ENCODE measurements at regions not wholly inside any gene's neighbourhood (a gene's known extent, or its start where the extent isn't known, plus 50 kb on each side); places are given as distances from the start of the nearest gene placed in this dataset.

DNA sequence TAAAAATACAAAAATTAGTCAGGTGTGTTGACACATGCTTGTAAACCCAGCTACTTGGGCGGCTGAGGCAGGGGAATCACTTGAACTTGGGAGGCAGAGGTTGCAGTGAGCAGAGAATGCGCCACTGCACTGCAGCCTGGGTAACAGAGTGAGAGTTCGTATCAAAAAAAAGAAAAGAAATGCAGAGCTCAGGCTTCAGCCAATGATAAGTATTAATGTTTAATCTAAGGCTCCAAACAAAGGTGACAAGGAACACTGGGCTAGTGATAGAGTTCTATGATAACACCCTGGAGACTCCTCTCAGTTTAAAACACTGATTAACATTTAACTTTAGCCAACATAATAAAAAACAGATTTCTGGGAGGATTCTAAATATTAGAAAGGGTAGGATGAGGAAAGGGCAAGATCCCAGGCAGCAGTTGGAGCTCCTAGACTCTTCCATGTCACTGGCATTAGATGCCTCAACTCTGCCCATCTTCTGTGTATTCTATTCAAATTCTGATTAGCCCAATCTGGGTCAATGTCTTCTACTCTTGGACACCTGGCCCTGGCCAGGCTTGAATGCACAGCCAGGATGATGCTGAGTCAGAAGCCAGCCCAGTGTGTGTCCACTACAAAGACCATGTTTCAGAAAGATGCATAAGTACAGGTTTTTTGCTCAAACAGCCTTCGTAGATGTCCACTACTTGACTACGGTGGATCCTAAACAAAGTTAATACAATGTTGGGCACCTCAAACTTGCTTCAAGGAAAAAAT lies 91.0 kb upstream of the FAM169A start:
- DNase-seq (no peak), ATAC-seq (peak; percentile 76)
- intact Hi-C loops (cut with DNase I, micrococcal nuclease): no loop called here

DNA sequence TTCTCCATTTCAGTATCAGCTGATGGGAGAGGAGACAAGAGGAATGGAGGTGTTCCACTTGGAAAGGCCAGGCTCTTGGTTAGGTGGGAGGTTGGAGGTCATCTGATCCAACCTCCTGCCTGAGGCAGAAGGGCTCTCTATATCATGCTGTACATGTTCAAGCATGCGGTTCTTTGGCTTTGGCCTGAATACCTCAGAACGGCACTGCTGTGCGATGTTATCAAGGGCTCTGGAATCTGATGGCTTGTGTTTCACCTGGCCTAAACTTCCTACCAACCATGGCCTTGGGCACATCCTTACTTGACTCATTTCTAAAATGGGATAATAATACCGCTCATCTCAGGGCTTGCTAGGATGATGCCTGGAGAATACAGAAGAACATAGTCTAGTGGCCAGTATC lies 90.1 kb upstream of the FAM169A start:
- DNase-seq: no peak
- intact Hi-C loops (cut with DNase I, micrococcal nuclease): no loop called here
- ATAC-seq: no peak

GRCh38 chr5:74954919-74955318 lies 88.7 kb upstream of the FAM169A start:
- ATAC-seq (no peak), DNase-seq (no peak)
- intact Hi-C loops (cut with DNase I, micrococcal nuclease): no loop called here

GRCh38 chr5:74953937-74954720 lies 87.9 kb upstream of the FAM169A start:
- intact Hi-C loops (cut with DNase I, micrococcal nuclease): no loop called here
- ATAC-seq (no peak), DNase-seq (no peak)

- ATAC-seq: no peak
- no peak for DNase-seq
- intact Hi-C loops (cut with DNase I, micrococcal nuclease): no loop called here
These were observed 87.4 kb upstream of the FAM169A start for GRCh38 chr5:74953554-74953936.

- intact Hi-C loops (cut with DNase I, micrococcal nuclease): no loop called here
- ATAC-seq (no peak), DNase-seq (no peak)
These were observed 86.2 kb upstream of the FAM169A start for GRCh38 chr5:74952406-74952805.

- ATAC-seq (peak; percentile 70), DNase-seq (no peak)
- intact Hi-C loops (cut with DNase I, micrococcal nuclease): no loop called here
These were observed 85.7 kb upstream of the FAM169A start for GRCh38 chr5:74951865-74952264.

DNA sequence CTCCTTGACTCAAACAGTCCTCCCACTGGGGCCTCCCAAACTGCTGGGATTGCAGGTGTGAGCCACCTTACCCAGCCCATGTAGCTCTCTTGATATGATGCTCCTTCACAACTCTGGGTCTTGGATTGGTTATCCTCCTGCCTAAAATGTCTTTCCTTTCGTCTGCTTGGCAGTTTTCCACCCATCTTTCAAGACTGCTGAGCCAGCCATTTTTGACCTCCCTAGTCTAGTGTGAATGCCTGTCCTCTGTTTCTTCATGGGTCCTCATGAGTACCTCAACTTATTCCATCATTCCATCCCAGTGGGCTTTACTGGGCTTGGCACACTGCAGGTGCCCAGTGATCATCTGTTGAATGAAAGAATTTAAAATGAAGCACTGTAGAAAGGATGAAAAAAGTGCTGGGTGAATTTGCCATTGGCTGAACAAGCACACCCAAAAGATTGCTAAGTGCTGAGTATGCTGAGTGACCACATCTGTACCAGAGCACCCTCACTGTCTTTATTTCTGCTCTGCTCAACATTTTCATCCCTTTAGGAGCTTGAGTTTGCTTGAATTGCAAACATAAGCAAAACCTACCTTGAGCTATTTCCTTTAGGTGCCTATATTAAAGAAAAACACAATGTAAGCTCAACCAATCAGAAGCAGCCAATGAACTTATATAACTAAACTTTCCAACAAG lies 84.8 kb upstream of the FAM169A start:
- ATAC-seq (no peak), DNase-seq (no peak)
- intact Hi-C loops (cut with DNase I, micrococcal nuclease): no loop called here

GRCh38 chr5:74949976-74950375 lies 83.8 kb upstream of the FAM169A start:
- DNase-seq (no peak), ATAC-seq (peak; percentile 69)
- intact Hi-C loops (cut with DNase I, micrococcal nuclease): no loop called here

- DNase-seq: no peak
- intact Hi-C loops (cut with DNase I, micrococcal nuclease): no loop called here
- peak; percentile 68 for ATAC-seq
These were observed 81.9 kb upstream of the FAM169A start for GRCh38 chr5:74948031-74948546.

- intact Hi-C loops (cut with DNase I, micrococcal nuclease): no loop called here
- ATAC-seq: no peak
- no peak for DNase-seq
These were observed 80.3 kb upstream of the FAM169A start for GRCh38 chr5:74946471-74946870.

DNA sequence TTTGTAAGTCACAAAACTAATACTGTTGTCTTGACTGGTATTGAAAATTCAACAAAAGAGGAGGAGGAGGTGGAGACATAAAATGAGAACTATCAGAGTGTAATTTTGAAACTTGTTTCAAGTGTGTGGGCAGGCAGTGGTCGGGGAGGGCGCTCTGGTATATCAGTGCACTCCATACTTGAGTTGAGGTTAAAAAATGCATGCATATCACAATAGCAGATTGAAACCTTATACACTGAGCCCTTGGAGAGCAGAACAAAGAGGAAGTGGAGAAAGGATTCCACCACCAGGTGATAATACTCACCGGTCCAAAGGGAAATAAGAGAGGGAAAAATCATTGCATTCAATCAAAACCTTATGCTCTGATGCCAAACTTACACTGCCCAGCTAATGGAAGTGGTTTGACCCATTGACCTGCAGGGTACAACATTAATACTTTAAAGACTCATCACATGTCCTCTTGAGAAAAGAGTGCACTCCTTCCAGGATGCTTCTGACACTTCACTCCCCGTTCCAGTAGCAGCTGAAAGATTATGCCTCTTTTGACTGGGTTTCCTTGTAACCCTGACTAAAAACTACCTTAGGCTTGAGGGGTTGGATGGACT lies 79.5 kb upstream of the FAM169A start:
- intact Hi-C loops (cut with DNase I, micrococcal nuclease): no loop called here
- no peak for DNase-seq
- no peak for ATAC-seq

DNA sequence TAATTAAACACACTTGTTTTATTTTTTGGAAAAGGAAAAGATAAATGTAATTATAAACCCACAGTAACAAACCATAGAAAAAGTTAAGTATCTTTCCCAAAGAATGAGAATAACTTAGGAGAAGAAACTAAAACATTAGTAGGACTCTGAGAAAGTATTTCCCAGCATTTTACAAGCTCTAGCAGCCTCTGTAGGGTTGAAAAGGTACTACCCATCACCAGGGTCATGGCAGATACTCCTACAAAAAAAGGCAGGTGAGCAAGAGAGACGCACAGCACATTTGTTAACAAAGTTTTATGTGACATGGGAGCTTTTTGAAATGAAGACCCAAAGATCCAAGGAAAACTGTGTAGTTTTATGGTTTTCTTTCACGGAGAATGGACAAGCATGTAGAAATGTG lies 77.7 kb upstream of the FAM169A start:
- no peak for ATAC-seq
- DNase-seq: no peak
- intact Hi-C loops (cut with DNase I, micrococcal nuclease): no loop called here

DNA sequence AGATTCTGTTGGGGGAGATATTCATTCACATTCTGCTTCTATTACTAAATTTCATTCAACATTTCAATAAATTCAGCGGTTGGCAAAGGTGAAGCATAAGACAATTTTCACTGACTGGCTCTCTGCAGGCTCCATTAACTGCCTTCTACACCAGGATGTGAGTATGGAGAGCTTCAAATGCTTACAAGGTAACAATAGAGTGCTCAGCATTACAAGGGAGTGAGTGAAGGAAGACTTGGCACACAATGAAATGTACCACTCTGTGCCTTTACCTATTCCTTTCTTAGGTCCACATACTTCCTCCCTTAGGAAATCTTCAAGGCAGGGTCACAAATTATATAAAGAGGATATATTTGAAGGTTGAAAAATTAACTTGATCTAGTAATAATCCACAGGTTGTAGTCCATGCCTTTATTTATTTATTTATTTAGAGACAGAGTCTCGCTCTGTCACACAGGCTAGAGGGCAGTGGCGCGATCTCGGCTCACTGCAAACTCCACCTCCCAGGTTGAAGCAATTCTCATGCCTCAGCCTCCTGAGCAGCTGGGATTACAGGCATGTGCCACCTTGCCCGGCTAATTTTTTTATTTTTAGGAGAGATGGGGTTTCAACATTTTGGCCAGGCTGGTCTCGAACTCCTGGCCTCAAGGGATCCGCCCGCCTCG lies 76.6 kb upstream of the FAM169A start:
- intact Hi-C loops (cut with DNase I, micrococcal nuclease): no loop called here
- DNase-seq (no peak), ATAC-seq (peak; percentile 13)

GRCh38 chr5:74940782-74941353 lies 74.7 kb upstream of the FAM169A start:
- DNase-seq (no peak), ATAC-seq (peak; percentile 79)
- intact Hi-C loops (cut with DNase I, micrococcal nuclease): no loop called here

- ATAC-seq (peak; percentile 57), DNase-seq (no peak)
- intact Hi-C loops (cut with DNase I, micrococcal nuclease): no loop called here
These were observed 72.2 kb upstream of the FAM169A start for GRCh38 chr5:74938250-74938933.

GRCh38 chr5:74935752-74936091 lies 69.5 kb upstream of the FAM169A start:
- intact Hi-C loops (cut with DNase I, micrococcal nuclease): no loop called here
- DNase-seq (no peak), ATAC-seq (no peak)
